ENCODE measurements at regions not wholly inside any gene's neighbourhood (a gene's known extent, or its start where the extent isn't known, plus 50 kb on each side); places are given as distances from the start of the nearest gene placed in this dataset.

DNA sequence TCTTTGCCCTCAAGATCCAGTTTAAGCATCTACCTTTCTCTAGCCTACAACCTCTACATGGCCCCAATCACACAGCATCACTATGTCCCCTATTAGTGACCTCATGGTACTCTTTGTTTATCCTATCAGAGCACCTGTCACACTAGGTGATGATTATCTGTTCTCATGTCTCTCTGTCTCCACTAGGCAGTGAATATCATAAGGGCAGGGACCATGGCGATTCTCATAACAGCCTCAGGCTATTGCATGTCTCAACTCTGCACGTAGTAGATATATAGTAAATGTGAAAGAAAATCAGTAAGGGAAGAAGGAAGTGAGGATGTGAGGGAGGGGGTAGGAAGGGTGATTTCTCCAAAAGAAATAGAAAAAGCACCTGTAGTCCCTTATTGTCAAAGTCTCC lies 311.0 kb downstream of the NSG2 start:
- no peak for TF ChIP-seq POLR2A (IDR thresholded peaks at IDR 0.05; ENCODE audit: low read length)
- no peak for TF ChIP-seq GATA1 (IDR thresholded peaks at IDR 0.05; ENCODE audit: low read depth, low read length)

Measured in erythroblast (primary cell).